PC-3 (cell line): ENCODE measurements at regions not wholly inside any gene's neighbourhood (a gene's known extent, or its start where the extent isn't known, plus 50 kb on each side); places are given as distances from the start of the nearest gene placed in this dataset.

Experiments used
- EZH2phosphoT487 ChIP-seq: fragments of 300-600 bp; sonication (generic); IDR thresholded peaks from 2 replicates; pipeline ENCODE4 v1.6.1; 2018; ENCODE audit warnings: mild to moderate bottlenecking, antibody characterized with exemption, low read length, borderline replicate concordance
- TF ChIP-seq, protein P1 (sequence below): fragments of 300-600 bp; sonication (generic); conservative IDR thresholded peaks from 2 replicates; pipeline ENCODE4 v1.5.1; 2017; ENCODE audit warnings: antibody characterized with exemption, low read depth, mild to moderate bottlenecking, low read length

DNA sequence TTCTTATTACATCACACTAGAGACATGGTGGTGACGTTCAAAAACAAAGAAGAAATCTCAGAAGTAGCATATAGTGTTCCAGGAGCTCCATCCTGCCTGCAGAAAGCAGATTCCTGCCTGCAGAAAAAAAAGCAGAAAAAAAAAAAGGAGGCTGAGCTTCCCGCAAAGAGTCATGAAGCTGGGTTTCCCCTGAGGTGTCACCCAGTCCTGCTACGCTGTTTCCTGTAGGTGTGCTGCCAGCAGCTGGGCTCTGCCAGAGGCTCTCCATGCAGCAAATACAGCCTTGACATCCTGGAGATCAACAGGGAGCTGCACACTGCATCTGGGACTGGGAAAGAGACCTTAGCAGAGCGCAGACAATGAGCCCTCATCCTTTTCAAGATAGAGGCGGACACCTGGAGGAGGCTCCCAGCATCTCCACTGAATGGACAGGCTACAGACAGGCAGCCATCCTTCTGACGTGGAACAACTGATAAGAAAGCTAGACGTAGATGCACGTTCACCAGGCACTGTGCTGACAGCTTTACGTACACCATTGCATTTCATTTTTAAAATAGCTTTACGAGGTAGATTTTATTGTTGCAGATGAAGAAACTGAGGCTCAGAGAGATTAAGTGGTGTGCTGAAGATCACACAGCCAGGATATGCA, 350.9 kb downstream of the FOXO1 start:
- TF ChIP-seq, protein P1, sequence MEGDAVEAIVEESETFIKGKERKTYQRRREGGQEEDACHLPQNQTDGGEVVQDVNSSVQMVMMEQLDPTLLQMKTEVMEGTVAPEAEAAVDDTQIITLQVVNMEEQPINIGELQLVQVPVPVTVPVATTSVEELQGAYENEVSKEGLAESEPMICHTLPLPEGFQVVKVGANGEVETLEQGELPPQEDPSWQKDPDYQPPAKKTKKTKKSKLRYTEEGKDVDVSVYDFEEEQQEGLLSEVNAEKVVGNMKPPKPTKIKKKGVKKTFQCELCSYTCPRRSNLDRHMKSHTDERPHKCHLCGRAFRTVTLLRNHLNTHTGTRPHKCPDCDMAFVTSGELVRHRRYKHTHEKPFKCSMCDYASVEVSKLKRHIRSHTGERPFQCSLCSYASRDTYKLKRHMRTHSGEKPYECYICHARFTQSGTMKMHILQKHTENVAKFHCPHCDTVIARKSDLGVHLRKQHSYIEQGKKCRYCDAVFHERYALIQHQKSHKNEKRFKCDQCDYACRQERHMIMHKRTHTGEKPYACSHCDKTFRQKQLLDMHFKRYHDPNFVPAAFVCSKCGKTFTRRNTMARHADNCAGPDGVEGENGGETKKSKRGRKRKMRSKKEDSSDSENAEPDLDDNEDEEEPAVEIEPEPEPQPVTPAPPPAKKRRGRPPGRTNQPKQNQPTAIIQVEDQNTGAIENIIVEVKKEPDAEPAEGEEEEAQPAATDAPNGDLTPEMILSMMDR, result no peak
- no peak for TF ChIP-seq EZH2phosphoT487
